HepG2 (cell line): ENCODE measurements at regions not wholly inside any gene's neighbourhood (a gene's known extent, or its start where the extent isn't known, plus 50 kb on each side); places are given as distances from the start of the nearest gene placed in this dataset.

Experiments
- ELF3 ChIP-seq: IDR thresholded peaks from 2 replicates; pipeline ENCODE4 v1.6.1; 2016; ENCODE audit warnings: missing genetic modification reagents, missing compliant biosample characterization
- GPN1 ChIP-seq: sonication (generic); formaldehyde crosslinking; IDR thresholded peaks from 2 replicates; pipeline ENCODE4 v1.5.1; 2020; ENCODE audit warnings: missing genetic modification reagents, borderline replicate concordance
- HOMEZ ChIP-seq: IDR thresholded peaks from 2 replicates; pipeline ENCODE4 v1.6.1; 2016; ENCODE audit warnings: low read depth
- ONECUT2 ChIP-seq: sonication (generic); formaldehyde crosslinking; IDR thresholded peaks from 2 replicates; pipeline ENCODE4 v1.4.0; 2020; ENCODE audit warnings: missing genetic modification reagents
- REPIN1 ChIP-seq: sonication (generic); formaldehyde crosslinking; IDR thresholded peaks from 2 replicates; pipeline ENCODE4 v1.8.0; 2022; ENCODE audit warnings: missing genetic modification reagents, low read depth, mild to moderate bottlenecking, borderline replicate concordance
- ZBED4 ChIP-seq: sonication (generic); formaldehyde crosslinking; IDR thresholded peaks from 2 replicates; pipeline ENCODE4 v1.4.0; 2020; ENCODE audit warnings: missing genetic modification reagents, borderline replicate concordance
- ZKSCAN1 ChIP-seq: fragments of 150-350 bp; IDR thresholded peaks from 2 replicates; pipeline ENCODE4 v1.6.1; 2014; ENCODE audit warnings: low read length
- ZNF263 ChIP-seq: sonication (generic); formaldehyde crosslinking; IDR thresholded peaks from 2 replicates; pipeline ENCODE4 v1.4.0; 2020; ENCODE audit warnings: missing genetic modification reagents
- ZSCAN31 ChIP-seq: sonication (generic); formaldehyde crosslinking; IDR thresholded peaks from 2 replicates; pipeline ENCODE4 v1.5.0; 2020; ENCODE audit warnings: low read depth, mild to moderate bottlenecking, missing genetic modification reagents
- TF ChIP-seq, protein P1 (sequence below): sonication (generic); formaldehyde crosslinking; IDR thresholded peaks from 2 replicates; pipeline ENCODE4 v1.4.0; 2020; ENCODE audit warnings: mild to moderate bottlenecking, missing genetic modification reagents
- TF ChIP-seq, protein P2 (sequence below): sonication (generic); formaldehyde crosslinking; IDR thresholded peaks from 2 replicates; pipeline ENCODE4 v1.4.0; 2020; ENCODE audit warnings: missing genetic modification reagents

DNA sequence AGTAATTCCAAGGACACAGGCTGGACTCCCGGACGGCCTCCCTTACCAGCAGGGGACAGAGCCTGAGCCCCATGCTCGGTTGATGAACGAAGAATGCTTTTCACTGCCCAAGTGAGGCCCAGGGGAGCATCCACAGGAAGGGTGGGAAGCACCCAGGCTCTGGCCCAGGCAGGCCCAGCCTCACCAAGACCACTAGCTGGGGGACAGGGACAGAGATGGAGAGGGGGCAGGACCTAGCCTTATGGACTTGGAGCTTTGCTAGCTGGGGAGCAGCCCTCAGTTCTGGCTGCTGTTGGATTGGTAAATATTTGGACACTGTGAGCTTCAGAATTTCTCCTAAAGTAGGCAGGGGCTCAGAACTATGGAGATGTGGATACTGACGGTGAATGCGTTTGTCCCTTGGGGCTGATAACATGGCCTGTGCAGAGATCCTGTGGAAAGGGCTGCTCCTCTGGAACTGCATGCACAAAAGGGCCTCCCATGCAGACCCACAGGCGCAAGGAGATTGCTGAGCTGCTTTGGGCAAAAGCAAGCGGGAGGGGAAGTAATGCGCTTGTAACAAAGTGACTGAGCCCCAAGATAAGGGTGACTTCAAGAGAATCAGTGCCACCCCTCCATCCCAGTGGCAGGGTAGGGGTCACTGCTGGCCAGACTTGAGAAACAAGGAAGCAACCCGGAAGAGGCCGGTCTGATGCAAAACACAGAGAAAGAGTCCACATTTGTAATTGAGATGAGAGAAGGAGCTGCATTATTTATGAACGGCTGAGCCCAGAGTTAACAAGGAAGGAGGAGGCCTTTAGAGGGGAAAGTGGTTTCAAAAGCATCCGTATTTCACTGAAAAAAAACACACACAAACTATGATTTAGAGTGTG, 70.1 kb upstream of the MEF2A start (continued):
- TF ChIP-seq GPN1 (CRISPR knock-in tag) (no peak), ELF3 (CRISPR knock-in tag) (0 out of 2 replicates have a peak, but pooled peaks have one; percentile 40), ZSCAN31 (CRISPR knock-in tag) (peak; percentile 58; the same call in 1 of the 2 replicates), REPIN1 (CRISPR knock-in tag) (no peak), ZKSCAN1 (no peak), ZBED4 (CRISPR knock-in tag) (peak; percentile 4; the same call in 1 of the 2 replicates), ZNF263 (CRISPR knock-in tag) (0 out of 2 replicates have a peak, but pooled peaks have one; percentile 15), HOMEZ (CRISPR knock-in tag) (no peak), ONECUT2 (CRISPR knock-in tag) (no peak)
- TF ChIP-seq, protein P1, sequence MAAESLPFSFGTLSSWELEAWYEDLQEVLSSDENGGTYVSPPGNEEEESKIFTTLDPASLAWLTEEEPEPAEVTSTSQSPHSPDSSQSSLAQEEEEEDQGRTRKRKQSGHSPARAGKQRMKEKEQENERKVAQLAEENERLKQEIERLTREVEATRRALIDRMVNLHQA (CRISPR knock-in tag), result no peak
- TF ChIP-seq, protein P2, sequence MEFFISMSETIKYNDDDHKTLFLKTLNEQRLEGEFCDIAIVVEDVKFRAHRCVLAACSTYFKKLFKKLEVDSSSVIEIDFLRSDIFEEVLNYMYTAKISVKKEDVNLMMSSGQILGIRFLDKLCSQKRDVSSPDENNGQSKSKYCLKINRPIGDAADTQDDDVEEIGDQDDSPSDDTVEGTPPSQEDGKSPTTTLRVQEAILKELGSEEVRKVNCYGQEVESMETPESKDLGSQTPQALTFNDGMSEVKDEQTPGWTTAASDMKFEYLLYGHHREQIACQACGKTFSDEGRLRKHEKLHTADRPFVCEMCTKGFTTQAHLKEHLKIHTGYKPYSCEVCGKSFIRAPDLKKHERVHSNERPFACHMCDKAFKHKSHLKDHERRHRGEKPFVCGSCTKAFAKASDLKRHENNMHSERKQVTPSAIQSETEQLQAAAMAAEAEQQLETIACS, result no peak
